HFF-Myc (cell line): ENCODE measurements at regions not wholly inside any gene's neighbourhood (a gene's known extent, or its start where the extent isn't known, plus 50 kb on each side); places are given as distances from the start of the nearest gene placed in this dataset.

Source experiments
- DNase-seq: peaks from one replicate; pipeline ENCODE4 v3.0.0-alpha.2; 2011; ENCODE audit warnings: low read depth; ENCODE audit errors: extremely low read depth
- H3K4me3 ChIP-seq: replicated peaks from 2 replicates; pipeline ENCODE4 v1.5.1; 2011; ENCODE audit warnings: low read depth, mild to moderate bottlenecking, control low read depth, low read length
- CTCF ChIP-seq: IDR thresholded peaks from 2 replicates; pipeline ENCODE4 v1.5.1; 2012; ENCODE audit warnings: mild to moderate bottlenecking, low read depth, low read length, control low read depth; ENCODE audit errors: missing control alignments

- no peak for DNase-seq
- no peak overlapping the region for H3K4me3 ChIP-seq
- no peak for TF ChIP-seq CTCF
These were observed 1260.5 kb upstream of the PCDH9 start for GRCh38 chr13:68490594-68490993.

GRCh38 chr13:68481130-68481529, 1251.0 kb upstream of the PCDH9 start:
- no peak for DNase-seq
- H3K4me3 ChIP-seq: no peak overlapping the region
- TF ChIP-seq CTCF: no peak

GRCh38 chr13:68473834-68474326, 1243.7 kb upstream of the PCDH9 start:
- DNase-seq: no peak
- no peak overlapping the region for H3K4me3 ChIP-seq
- TF ChIP-seq CTCF: no peak

- no peak for DNase-seq
- TF ChIP-seq CTCF: no peak
- no peak overlapping the region for H3K4me3 ChIP-seq
These were observed 1237.0 kb upstream of the PCDH9 start for GRCh38 chr13:68467160-68467559.

- TF ChIP-seq CTCF: no peak
- DNase-seq: no peak
- no peak overlapping the region for H3K4me3 ChIP-seq
These were observed 1210.7 kb upstream of the PCDH9 start for GRCh38 chr13:68440874-68441273.

- TF ChIP-seq CTCF: no peak
- DNase-seq: no peak
These were observed 1209.7 kb upstream of the PCDH9 start for GRCh38 chr13:68439817-68440216.

GRCh38 chr13:68428292-68428691, 1198.2 kb upstream of the PCDH9 start:
- no peak for DNase-seq
- no peak overlapping the region for H3K4me3 ChIP-seq
- no peak for TF ChIP-seq CTCF

More at GRCh38 chr13:68439817-68440216, 1209.7 kb upstream of the PCDH9 start:
- H3K4me3 ChIP-seq: no peak overlapping the region
